Activated CD8-positive, alpha-beta memory T cell treated with anti-CD3 and anti-CD28 coated beads, Interleukin-2, amount 50 U/mL, for 48 hours (primary cell): ENCODE measurements at regions not wholly inside any gene's neighbourhood (a gene's known extent, or its start where the extent isn't known, plus 50 kb on each side); places are given as distances from the start of the nearest gene placed in this dataset.

Experiments
- DNase-seq: peaks from one replicate; pipeline ENCODE4 v3.0.0-alpha.2; 2020

- no peak for DNase-seq
Measured at GRCh38 chr9:113741886-113742854, 133.9 kb upstream of the ZNF618 start.

DNA sequence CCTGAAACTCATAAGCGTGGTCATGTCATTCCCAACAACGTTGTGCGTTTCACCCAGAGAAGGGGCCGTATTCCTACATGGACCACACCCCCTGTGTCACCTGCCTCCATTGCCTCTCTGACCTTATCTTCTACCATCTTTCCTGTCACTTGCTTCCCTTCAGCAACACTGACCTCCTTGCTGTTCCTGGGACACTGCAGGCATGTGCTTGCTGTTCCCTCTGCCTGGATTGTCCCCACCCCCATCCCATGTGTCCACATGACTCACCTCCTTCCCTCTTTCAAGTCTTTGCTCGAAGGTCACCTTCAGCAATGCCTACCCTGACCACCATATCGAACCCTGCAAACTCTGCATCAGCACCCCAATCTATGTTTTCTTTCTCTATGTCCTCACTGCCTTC lies 133.2 kb upstream of the ZNF618 start:
- no peak for DNase-seq

DNA sequence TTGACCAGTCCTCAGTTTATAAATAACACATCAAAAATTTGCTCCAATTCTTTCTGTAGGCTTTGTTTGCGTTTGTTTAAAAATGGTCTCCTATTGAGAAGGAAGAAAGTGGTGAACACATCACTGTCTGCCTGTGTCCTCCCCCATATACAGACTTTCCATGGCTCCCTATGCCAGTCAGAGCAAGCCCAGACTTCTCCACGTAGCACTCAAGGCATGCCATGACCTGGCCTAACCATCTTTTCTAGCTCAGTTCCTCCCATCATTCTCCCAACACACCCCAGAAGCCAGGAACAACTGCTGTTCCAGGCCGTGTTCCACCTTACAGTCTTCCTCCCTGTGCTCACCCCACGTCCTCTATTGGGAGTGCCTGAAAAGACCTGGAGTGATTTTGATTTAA lies 129.6 kb upstream of the ZNF618 start:
- DNase-seq: no peak

DNA sequence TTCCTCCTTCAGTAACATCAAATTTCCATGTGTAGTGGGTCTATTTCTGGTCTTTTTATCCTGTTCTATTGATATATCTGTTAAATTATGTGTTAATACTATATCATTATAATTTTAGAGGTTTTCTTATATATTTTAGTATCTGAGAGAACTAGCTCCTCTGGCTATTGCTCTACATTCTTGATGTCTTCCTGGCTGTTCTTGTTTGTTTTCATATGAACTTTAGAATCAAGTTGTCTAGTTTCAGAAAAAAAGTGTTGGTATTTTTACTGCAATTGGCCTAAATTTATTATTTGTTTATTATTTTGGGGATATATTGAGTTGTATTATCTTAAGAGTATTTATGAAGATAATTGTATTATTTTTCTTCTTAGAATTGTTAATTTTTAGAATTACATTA lies 128.0 kb upstream of the ZNF618 start:
- DNase-seq: no peak

GRCh38 chr9:113753398-113754119 lies 122.5 kb upstream of the ZNF618 start:
- DNase-seq: no peak

- DNase-seq: no peak
Measured at GRCh38 chr9:113754739-113755138, 121.4 kb upstream of the ZNF618 start.

DNA sequence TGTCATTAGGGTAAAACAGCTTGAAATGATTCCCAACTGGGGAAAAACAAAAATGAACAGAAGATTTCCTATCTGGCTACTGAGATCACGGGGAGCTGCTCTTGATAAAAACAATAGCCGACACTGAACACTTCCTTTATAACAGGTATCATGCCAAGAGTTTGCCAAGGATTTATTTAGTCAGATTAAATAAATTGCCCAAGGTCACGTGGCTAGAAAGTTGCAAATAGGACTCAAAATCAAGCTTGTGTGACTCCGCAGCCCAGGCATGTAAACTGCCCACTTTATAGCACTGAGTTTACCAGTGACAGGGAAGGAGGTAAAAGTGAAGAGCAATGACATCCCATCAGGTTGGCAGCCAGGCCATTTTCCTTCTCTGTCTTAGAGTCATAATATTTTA lies 120.7 kb upstream of the ZNF618 start:
- no peak for DNase-seq

GRCh38 chr9:113756476-113757192 lies 119.5 kb upstream of the ZNF618 start:
- DNase-seq: no peak

- no peak for DNase-seq
Measured at GRCh38 chr9:113763429-113763828, 112.7 kb upstream of the ZNF618 start.

DNA sequence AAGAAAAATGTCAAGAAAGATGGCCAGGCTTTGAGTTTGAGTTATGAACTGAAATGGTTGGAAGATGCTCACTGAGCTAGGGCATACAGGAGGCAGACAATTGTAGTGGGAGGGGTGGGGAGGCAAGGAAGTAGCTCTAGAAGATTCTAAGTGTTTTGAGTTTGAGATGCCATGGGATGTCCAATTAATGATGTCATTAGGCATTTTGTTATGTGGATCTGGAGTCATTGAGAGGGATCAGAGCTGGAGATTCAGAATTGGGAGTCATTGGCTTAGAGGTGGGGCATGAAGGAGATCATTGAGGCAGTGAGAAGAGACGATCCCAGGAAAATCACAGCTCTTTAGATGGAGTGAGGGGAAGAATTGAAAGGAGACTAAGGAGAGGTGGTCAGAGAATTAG lies 111.5 kb upstream of the ZNF618 start:
- no peak for DNase-seq

- DNase-seq: no peak
Measured at GRCh38 chr9:113769412-113769811, 106.7 kb upstream of the ZNF618 start.

DNA sequence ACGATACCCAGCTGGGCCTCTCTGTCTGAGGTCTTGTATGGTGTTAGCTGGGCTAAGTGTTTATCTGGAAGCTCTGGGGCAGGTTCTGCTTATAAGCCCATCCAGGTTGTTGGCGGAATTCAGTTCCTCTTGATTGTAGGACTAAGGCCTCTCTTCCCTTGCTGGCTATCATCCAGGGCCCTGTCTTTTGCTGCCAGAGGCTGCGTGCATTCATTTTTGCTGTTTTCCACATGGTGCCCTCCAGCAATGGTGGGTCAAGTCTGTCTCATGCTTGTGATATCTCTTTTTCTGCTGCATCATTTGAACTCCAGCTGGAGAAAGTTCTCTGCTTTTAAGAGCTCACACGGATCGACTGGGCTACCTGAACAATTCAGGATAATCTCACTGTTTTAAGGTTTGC lies 105.7 kb upstream of the ZNF618 start:
- DNase-seq: no peak

DNA sequence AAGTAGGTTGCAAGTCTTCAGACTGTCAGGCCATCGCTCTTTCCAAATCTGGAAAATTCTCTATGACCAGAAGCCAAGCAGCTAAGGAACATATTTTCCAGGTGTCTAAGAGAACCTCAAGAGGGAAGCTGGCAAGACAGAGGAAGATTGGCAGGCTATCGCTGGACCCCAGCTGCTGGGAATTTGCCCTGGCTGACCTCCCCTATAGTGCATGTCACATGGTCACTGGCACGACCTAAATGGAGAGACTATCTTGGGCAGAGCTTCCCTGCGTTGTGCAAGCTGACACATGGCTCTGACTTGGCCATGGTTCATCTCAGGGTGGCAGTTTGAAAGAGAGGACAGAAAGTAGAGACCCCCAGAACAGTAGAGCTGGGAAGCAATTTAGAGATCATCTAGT lies 104.9 kb upstream of the ZNF618 start:
- DNase-seq: no peak

DNA sequence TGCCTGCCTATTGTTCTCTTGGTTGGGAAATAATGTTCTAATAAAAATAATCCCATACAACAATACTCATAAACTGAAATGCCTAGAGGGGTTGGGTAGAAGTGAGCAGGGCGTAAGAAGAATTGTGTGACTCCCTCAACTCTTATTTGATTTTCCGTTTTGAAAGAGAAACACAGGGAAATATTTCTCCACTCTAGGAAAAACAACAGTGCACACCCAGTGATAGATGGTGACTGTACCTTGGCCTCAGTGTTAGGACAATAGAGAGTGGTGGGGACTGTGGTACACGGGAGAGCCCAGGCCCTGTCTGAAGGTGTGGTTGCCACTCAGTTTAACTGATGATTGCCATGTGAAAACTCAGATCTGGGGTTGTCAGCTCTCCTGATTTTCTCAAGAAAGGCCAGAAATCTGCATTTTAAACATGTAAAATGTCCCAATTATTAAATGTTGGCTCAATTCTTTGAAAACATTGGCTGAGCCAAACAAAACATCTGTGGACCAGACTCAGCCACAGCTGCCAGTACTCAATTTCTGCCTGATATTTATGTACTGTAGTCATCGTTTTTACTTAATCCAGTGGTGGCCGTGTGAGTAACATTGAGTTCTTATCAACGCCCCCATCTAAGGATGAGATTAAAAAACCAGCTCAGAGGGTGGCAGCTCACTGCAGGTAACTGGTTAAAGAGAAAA lies 103.8 kb upstream of the ZNF618 start:
- DNase-seq: no peak

- DNase-seq: no peak
Measured at GRCh38 chr9:113774963-113775362, 101.1 kb upstream of the ZNF618 start.

- DNase-seq: no peak
Measured at GRCh38 chr9:113775749-113776148, 100.4 kb upstream of the ZNF618 start.

GRCh38 chr9:113776194-113776593 lies 99.9 kb upstream of the ZNF618 start:
- DNase-seq: no peak

GRCh38 chr9:113781381-113781780 lies 94.7 kb upstream of the ZNF618 start:
- DNase-seq: no peak

- no peak for DNase-seq
Measured at GRCh38 chr9:113781896-113782295, 94.2 kb upstream of the ZNF618 start.

GRCh38 chr9:113783475-113783874 lies 92.6 kb upstream of the ZNF618 start:
- no peak for DNase-seq

DNA sequence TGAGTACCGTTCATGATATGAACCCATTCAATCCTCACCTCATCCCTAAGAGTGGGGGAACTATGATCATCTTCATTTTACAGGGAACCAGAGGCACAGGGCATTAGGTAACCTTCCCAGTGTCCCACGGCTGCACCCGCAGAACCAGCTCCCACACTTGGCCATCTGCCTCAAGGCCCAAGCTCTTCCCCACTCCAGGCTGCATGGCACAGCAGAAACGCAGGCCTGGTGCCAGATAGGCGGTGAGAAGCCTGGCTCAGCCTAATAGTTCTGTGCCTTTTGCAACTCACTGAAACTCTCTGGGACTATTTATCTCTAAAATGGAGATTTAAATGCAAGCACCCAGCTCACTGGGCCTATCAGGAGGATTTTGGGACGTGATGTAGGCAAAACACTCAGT lies 90.8 kb upstream of the ZNF618 start:
- DNase-seq: no peak

DNA sequence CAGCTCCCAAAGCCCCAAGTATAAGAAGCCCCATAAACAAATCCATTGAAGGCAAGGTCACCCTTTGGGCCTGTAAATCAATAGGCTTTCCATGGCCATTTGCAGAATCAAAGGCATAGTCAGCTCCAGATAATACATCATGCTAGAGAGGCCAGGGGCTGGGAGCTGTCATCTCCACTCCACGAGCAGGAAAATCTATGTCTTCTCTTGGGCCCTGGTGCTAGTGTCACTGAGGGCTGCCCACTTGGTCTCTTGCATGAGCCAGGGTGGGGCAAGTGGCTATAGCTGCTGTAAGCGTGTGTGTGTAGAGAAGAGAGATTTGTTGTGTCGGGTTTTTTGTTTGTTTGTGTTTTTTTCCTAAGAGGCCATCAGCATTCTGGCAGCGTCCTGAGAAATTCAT lies 90.0 kb upstream of the ZNF618 start:
- DNase-seq: no peak

DNA sequence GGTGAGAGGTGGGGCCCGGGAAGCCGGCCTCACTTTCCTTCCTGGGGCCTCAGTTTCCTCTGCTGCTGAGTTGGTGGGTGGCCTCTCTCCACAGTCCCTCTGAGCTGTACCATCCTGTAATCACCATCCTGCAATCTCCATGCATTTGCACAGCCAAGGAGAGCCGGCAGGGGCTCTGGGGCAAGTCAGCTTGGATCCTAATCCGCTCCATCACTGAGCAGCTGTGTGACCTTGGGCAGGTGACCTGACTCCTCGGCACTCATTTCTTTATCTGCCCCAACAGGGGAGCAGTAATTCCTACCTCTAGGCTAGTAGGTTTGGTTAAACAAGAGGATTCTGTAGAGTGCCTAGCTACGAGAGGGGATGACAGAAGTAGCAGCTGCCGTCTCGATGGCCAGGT lies 88.2 kb upstream of the ZNF618 start:
- DNase-seq: no peak
